ENCODE measurements at regions not wholly inside any gene's neighbourhood (a gene's known extent, or its start where the extent isn't known, plus 50 kb on each side); places are given as distances from the start of the nearest gene placed in this dataset.

DNA sequence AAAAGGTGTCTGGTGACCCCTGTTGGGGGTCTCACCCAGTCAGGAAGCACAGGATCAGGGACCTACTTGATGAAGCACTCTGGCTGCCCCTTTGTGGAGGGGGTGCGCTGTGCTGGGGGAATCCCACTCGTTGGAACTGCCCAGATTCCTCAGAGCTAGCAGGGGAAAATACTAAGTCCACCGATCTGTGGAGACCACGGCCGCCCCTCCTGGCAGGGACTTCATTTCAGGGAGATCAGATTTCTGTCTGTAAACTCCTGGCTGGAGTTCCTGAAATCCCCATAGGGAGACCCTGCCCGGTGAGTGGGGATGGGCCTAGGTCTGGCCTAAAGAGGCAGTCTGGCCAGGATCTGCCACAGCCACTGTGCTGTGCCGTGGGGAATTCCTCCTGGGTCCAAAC is 79.3 kb upstream of the ADCY1 start:
- H3K9ac ChIP-seq (ENCODE audit: low read length): no peak overlapping the region
- no peak overlapping the region for H3K4me2 ChIP-seq (ENCODE audit: low read length)
- H3F3A ChIP-seq (ENCODE audit: insufficient read depth, low read length, poor library complexity, severe bottlenecking): no peaks in the 10 kb centered on the region
- H3K36me3 ChIP-seq (ENCODE audit: insufficient read depth, low read length): no peaks in the 10 kb centered on the region
- H4K20me1 ChIP-seq (ENCODE audit: insufficient read depth): no peaks in the 10 kb centered on the region
- H3K27me3 ChIP-seq (ENCODE audit: insufficient read depth, low read depth, low read length): no peaks in the 10 kb centered on the region
- no peak overlapping the region for H3K4me3 ChIP-seq (ENCODE audit: low read length)
- no peak overlapping the region for H2AFZ ChIP-seq (ENCODE audit: low read depth, low read length)
- TF ChIP-seq MXI1 (conservative IDR thresholded peaks at IDR 0.05; ENCODE audit: poor library complexity, severe bottlenecking) (no peak), EP300 (conservative IDR thresholded peaks at IDR 0.05; ENCODE audit: poor library complexity, severe bottlenecking) (no peak), SMC3 (conservative IDR thresholded peaks at IDR 0.05; ENCODE audit: poor library complexity) (no peak), TAF1 (IDR thresholded peaks at IDR 0.05; ENCODE audit: low read depth) (no peak), RAD21 (conservative IDR thresholded peaks at IDR 0.05) (no peak), EZH2 (IDR thresholded peaks at IDR 0.05; ENCODE audit: borderline replicate concordance, insufficient read depth, low read length, poor library complexity, severe bottlenecking) (no peak), POLR2AphosphoS5 (IDR thresholded peaks at IDR 0.05) (no peak)
- TF ChIP-seq, protein P1, sequence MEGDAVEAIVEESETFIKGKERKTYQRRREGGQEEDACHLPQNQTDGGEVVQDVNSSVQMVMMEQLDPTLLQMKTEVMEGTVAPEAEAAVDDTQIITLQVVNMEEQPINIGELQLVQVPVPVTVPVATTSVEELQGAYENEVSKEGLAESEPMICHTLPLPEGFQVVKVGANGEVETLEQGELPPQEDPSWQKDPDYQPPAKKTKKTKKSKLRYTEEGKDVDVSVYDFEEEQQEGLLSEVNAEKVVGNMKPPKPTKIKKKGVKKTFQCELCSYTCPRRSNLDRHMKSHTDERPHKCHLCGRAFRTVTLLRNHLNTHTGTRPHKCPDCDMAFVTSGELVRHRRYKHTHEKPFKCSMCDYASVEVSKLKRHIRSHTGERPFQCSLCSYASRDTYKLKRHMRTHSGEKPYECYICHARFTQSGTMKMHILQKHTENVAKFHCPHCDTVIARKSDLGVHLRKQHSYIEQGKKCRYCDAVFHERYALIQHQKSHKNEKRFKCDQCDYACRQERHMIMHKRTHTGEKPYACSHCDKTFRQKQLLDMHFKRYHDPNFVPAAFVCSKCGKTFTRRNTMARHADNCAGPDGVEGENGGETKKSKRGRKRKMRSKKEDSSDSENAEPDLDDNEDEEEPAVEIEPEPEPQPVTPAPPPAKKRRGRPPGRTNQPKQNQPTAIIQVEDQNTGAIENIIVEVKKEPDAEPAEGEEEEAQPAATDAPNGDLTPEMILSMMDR (IDR thresholded peaks at IDR 0.05; ENCODE audit: poor library complexity, severe bottlenecking): no peak
- TF ChIP-seq, protein P2, sequence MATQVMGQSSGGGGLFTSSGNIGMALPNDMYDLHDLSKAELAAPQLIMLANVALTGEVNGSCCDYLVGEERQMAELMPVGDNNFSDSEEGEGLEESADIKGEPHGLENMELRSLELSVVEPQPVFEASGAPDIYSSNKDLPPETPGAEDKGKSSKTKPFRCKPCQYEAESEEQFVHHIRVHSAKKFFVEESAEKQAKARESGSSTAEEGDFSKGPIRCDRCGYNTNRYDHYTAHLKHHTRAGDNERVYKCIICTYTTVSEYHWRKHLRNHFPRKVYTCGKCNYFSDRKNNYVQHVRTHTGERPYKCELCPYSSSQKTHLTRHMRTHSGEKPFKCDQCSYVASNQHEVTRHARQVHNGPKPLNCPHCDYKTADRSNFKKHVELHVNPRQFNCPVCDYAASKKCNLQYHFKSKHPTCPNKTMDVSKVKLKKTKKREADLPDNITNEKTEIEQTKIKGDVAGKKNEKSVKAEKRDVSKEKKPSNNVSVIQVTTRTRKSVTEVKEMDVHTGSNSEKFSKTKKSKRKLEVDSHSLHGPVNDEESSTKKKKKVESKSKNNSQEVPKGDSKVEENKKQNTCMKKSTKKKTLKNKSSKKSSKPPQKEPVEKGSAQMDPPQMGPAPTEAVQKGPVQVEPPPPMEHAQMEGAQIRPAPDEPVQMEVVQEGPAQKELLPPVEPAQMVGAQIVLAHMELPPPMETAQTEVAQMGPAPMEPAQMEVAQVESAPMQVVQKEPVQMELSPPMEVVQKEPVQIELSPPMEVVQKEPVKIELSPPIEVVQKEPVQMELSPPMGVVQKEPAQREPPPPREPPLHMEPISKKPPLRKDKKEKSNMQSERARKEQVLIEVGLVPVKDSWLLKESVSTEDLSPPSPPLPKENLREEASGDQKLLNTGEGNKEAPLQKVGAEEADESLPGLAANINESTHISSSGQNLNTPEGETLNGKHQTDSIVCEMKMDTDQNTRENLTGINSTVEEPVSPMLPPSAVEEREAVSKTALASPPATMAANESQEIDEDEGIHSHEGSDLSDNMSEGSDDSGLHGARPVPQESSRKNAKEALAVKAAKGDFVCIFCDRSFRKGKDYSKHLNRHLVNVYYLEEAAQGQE (IDR thresholded peaks at IDR 0.05; ENCODE audit: borderline replicate concordance): no peak
- H3K79me2 ChIP-seq (replicated peaks; ENCODE audit: insufficient read depth, low read length): no peaks in the 10 kb centered on the region
- no peaks in the 10 kb centered on the region for H3K9me2 ChIP-seq (ENCODE audit: insufficient read depth, low read length)
- H3K9me3 ChIP-seq (ENCODE audit: low read length): no peaks in the 10 kb centered on the region
- no peak overlapping the region for H3K27ac ChIP-seq (ENCODE audit: low read length)

DNA sequence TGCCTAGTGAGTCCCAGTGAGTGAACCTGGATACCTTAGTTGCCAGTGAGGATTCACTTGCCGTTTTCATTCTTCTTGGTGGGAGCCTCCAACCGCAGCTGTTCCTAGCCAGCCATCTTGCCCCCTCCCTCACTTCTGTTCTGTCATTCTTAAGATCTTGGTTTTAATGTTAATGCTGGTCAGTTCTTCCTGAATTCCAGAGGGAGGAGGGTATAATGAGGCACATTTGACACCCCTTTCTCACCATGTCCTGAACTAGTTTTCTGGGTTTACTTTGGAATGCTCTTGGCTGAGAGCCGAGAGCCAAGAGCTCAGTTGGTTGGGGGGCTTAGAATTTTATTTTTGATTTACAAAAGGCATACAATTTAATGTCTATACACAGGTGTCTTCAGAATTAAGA is 78.5 kb upstream of the ADCY1 start:
- Histone ChIP-seq H3F3A (ENCODE audit: insufficient read depth, low read length, poor library complexity, severe bottlenecking) (no peaks in the 10 kb centered on the region), H3K9me2 (ENCODE audit: insufficient read depth, low read length) (no peaks in the 10 kb centered on the region), H3K4me3 (ENCODE audit: low read length) (no peak overlapping the region), H3K27me3 (ENCODE audit: insufficient read depth, low read depth, low read length) (no peaks in the 10 kb centered on the region), H3K79me2 (replicated peaks; ENCODE audit: insufficient read depth, low read length) (no peaks in the 10 kb centered on the region), H3K9me3 (ENCODE audit: low read length) (no peaks in the 10 kb centered on the region), H3K4me2 (ENCODE audit: low read length) (no peak overlapping the region), H3K36me3 (ENCODE audit: insufficient read depth, low read length) (no peaks in the 10 kb centered on the region), H3K27ac (ENCODE audit: low read length) (no peak overlapping the region), H2AFZ (ENCODE audit: low read depth, low read length) (no peak overlapping the region), H3K9ac (ENCODE audit: low read length) (no peak overlapping the region), H4K20me1 (ENCODE audit: insufficient read depth) (no peaks in the 10 kb centered on the region)
- TF ChIP-seq, protein P2 (IDR thresholded peaks at IDR 0.05; ENCODE audit: borderline replicate concordance): no peak
- no peak for TF ChIP-seq RAD21 (conservative IDR thresholded peaks at IDR 0.05)

All from neural cell (in vitro differentiated cells).